ENCODE measurements at regions not wholly inside any gene's neighbourhood (a gene's known extent, or its start where the extent isn't known, plus 50 kb on each side); places are given as distances from the start of the nearest gene placed in this dataset.

DNA sequence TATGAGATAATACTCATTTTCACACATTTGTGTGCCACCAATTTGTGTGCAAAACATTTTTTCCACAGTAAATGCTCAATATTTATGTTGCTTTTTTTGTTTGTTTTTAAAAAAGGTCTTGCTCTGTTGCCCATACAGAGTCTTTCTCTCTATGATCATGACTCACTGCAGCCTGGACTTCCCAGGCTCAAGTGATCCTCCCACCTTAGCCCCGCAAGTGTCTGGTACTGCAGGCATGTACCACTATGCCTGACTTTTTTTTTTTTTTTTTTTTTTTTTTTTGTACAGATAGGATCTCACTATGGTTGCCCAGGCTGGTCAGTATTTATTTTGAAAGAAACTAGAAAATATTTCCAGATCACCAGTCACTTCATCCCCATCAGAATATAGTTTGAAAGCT lies 297.8 kb upstream of the GYPC start:
- Mint-ChIP-seq H3K36me3 (no peaks in the 10 kb centered on the region), H3K27ac (no peak overlapping the region), H3K4me1 (no peaks in the 10 kb centered on the region)

DNA sequence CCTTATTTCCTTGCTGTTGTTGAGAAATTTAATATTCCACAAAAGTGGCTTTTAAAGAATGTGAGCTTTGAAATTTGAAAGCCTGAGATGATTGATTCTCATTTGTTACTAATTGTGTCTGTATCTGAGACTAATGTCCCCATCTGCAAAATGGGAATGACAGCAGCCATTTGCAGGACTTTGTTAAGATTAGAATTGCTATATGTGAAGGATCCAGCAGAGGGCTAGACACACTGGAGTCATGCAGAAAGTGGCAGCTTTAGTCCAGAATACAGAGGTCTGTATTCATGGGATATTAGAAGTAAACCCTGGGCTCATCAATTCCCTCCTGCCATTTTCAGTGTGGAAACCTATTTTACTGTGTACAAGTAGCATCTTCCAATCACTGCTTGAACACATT lies 296.5 kb upstream of the GYPC start:
- Mint-ChIP-seq H3K36me3 (no peaks in the 10 kb centered on the region), H3K9me3 (no peaks in the 10 kb centered on the region), H3K4me1 (no peaks in the 10 kb centered on the region), H3K4me3 (no peak overlapping the region), H3K27me3 (peaks cover 0 to 4% of the 10 kb centered on the region in 2 donors), H3K27ac (no peak overlapping the region)
- ATAC-seq (replicated peaks) = no peak
- DNase-seq = no peak

More for the DNA sequence above, 297.8 kb upstream of the GYPC start:
- Mint-ChIP-seq H3K9me3 (no peaks in the 10 kb centered on the region), H3K4me3 (no peak overlapping the region), H3K27me3 (no peaks in the 10 kb centered on the region)
- ATAC-seq (replicated peaks) = no peak
- DNase-seq = no peak

DNA sequence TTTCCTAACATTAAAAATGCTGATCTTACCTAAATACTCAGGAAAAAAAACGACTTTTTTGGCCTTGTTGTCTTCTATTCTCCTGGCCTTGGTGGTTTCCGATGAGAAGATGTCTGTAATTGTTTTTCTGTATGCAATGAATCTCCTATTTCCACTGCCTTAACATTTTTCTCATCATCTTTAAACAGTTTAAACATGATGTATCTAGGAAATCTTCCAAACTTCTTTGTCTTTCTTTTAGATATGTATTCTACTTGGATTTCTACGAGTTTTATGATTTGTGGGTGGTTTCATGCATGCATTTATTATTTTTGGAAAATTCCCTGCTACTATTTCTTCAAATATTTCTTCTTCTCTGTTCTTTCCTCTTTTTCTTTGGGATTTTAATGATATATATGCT lies 288.6 kb upstream of the GYPC start:
- Mint-ChIP-seq H3K9me3 (no peaks in the 10 kb centered on the region), H3K4me3 (no peak overlapping the region), H3K36me3 (no peaks in the 10 kb centered on the region), H3K27ac (no peak overlapping the region), H3K27me3 (peaks cover 4 to 10% of the 10 kb centered on the region in 2 donors), H3K4me1 (no peaks in the 10 kb centered on the region)
- no peak for ATAC-seq (replicated peaks)
- DNase-seq = no peak

DNA sequence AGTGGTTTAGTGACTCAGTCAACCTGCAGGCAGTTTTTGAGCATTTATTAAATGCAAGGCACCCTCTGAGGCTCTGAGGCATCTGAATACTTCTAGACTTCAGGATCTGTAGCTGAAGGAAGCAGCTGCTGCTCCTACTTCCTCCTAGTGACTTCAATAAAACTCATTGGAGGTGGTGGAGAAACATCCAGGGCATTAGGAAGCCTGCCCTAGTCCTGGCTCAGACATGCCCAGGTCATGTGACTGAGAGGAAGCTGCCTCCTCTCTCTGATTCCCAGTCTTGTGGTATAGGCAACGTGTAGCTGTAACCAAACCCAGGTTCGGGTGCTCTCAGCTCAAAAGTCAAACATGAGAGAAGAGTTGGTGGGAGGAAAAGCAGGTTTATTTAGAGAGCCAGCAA lies 287.2 kb upstream of the GYPC start:
- Mint-ChIP-seq H3K27me3 (peaks cover 4 to 10% of the 10 kb centered on the region in 2 donors), H3K9me3 (no peaks in the 10 kb centered on the region), H3K4me1 (no peaks in the 10 kb centered on the region), H3K27ac (no peak overlapping the region), H3K4me3 (no peak overlapping the region), H3K36me3 (no peaks in the 10 kb centered on the region)
- ATAC-seq (replicated peaks) (no peak), DNase-seq (no peak)

- no peaks in the 10 kb centered on the region for H3K4me1 Mint-ChIP-seq
- no peaks in the 10 kb centered on the region for H3K36me3 Mint-ChIP-seq
- H3K27ac Mint-ChIP-seq = no peak overlapping the region
- peaks cover 0 to 10% of the 10 kb centered on the region in 2 donors for H3K27me3 Mint-ChIP-seq
- ATAC-seq (replicated peaks) (no peak), DNase-seq (no peak)
- no peak overlapping the region for H3K4me3 Mint-ChIP-seq
- H3K9me3 Mint-ChIP-seq = no peaks in the 10 kb centered on the region
These were observed 285.8 kb upstream of the GYPC start for GRCh38 chr2:126370201-126370600.

DNA sequence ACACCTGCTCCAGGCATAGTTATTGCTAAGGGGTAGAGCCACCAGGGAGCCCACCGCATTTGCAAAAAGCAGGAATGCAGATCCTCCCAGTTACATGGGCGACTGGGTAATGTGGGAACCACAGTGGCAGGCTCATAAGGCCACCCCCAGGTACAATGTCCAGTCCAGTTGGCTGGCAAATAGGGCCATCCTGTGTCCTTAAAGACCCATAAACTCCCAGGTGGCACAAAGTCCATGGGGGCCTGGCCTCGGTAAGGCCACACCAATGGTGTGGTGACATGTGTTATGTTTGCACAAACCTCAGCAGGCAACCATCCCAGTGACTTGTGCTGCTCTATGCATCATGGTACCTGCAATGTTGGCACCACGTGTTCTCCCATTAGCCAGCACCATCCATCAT lies 283.6 kb upstream of the GYPC start:
- H3K36me3 Mint-ChIP-seq = no peaks in the 10 kb centered on the region
- H3K27me3 Mint-ChIP-seq = peaks cover 0 to 9% of the 10 kb centered on the region in 2 donors
- H3K9me3 Mint-ChIP-seq = no peaks in the 10 kb centered on the region
- no peak overlapping the region for H3K4me3 Mint-ChIP-seq
- peak in 1 of 2 donors; percentile 4 for ATAC-seq (replicated peaks)
- no peaks in the 10 kb centered on the region for H3K4me1 Mint-ChIP-seq
- no peak overlapping the region for H3K27ac Mint-ChIP-seq
- DNase-seq = no peak

DNA sequence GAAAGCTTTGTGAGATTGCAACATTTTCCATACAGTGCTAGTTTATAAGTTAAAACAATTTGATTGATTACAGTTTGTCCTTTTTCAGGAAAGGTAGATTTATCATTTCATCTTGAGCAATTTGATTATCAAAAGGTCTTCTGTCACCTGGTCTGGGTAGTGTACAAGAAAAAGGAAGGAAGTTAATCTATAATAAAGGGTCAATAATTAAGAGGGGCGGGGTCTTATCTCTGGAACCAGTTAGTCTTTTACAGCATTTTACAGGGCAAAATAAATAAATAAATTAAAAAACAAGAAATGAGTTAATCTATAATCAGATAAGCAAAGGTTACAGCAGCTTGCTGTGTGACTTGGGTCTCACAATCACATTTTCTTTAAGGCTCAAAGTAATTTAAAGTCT lies 277.8 kb upstream of the GYPC start:
- H3K9me3 Mint-ChIP-seq = no peaks in the 10 kb centered on the region
- H3K36me3 Mint-ChIP-seq = no peaks in the 10 kb centered on the region
- DNase-seq (no peak), ATAC-seq (replicated peaks) (no peak)
- no peaks in the 10 kb centered on the region for H3K4me1 Mint-ChIP-seq
- no peak overlapping the region for H3K27ac Mint-ChIP-seq
- no peaks in the 10 kb centered on the region for H3K27me3 Mint-ChIP-seq
- no peak overlapping the region for H3K4me3 Mint-ChIP-seq

GRCh38 chr2:126381091-126381490 lies 274.9 kb upstream of the GYPC start:
- H3K4me3 Mint-ChIP-seq = no peak overlapping the region
- H3K4me1 Mint-ChIP-seq = no peaks in the 10 kb centered on the region
- H3K27me3 Mint-ChIP-seq = no peaks in the 10 kb centered on the region
- peaks cover under 1 to 3% of the 10 kb centered on the region in 2 donors for H3K9me3 Mint-ChIP-seq
- no peak overlapping the region for H3K27ac Mint-ChIP-seq
- no peak for DNase-seq
- no peak for ATAC-seq (replicated peaks)
- H3K36me3 Mint-ChIP-seq = no peaks in the 10 kb centered on the region

- no peaks in the 10 kb centered on the region for H3K27me3 Mint-ChIP-seq
- ATAC-seq (replicated peaks) (no peak), DNase-seq (no peak)
- H3K27ac Mint-ChIP-seq = no peak overlapping the region
- no peaks in the 10 kb centered on the region for H3K4me1 Mint-ChIP-seq
- H3K36me3 Mint-ChIP-seq = no peaks in the 10 kb centered on the region
- peaks cover 14 to 15% of the 10 kb centered on the region in 2 donors for H3K9me3 Mint-ChIP-seq
- H3K4me3 Mint-ChIP-seq = no peak overlapping the region
These were observed 273.0 kb upstream of the GYPC start for GRCh38 chr2:126382998-126383397.

DNA sequence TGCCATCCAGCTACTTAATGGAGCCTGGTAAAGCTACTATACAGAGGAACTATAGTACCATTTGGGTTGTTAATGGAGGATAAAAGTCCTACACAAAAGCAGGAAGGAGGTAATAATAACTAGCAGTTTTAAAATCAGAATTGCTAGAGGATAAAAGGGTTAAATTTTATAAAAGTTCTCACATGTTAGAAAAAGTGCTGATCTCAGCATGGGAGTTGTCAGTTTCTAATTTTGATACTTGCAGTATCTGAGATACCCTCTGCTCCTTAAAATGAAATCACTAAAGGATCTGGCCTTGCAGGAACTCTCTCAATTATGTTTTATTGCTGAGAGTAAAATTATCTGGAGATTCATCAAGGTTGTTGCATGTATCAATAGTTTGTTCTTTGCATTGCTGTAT lies 272.2 kb upstream of the GYPC start:
- H3K4me1 Mint-ChIP-seq = no peaks in the 10 kb centered on the region
- H3K36me3 Mint-ChIP-seq = no peaks in the 10 kb centered on the region
- DNase-seq = no peak
- H3K27ac Mint-ChIP-seq = no peak overlapping the region
- H3K4me3 Mint-ChIP-seq = no peak overlapping the region
- peaks cover 14 to 15% of the 10 kb centered on the region in 2 donors for H3K9me3 Mint-ChIP-seq
- no peak for ATAC-seq (replicated peaks)
- no peaks in the 10 kb centered on the region for H3K27me3 Mint-ChIP-seq

- Mint-ChIP-seq H3K36me3 (no peaks in the 10 kb centered on the region), H3K9me3 (peaks cover 14 to 15% of the 10 kb centered on the region in 2 donors)
- no peak for DNase-seq
These were observed 270.5 kb upstream of the GYPC start for GRCh38 chr2:126385441-126385840.

GRCh38 chr2:126385983-126386382 lies 270.0 kb upstream of the GYPC start:
- Mint-ChIP-seq H3K4me1 (no peaks in the 10 kb centered on the region), H3K9me3 (peaks cover 14 to 15% of the 10 kb centered on the region in 2 donors), H3K4me3 (no peak overlapping the region), H3K27ac (no peak overlapping the region), H3K36me3 (no peaks in the 10 kb centered on the region), H3K27me3 (no peaks in the 10 kb centered on the region)
- DNase-seq = no peak
- ATAC-seq (replicated peaks) = no peak

More at GRCh38 chr2:126385441-126385840, 270.5 kb upstream of the GYPC start:
- Mint-ChIP-seq H3K4me3 (no peak overlapping the region), H3K27me3 (no peaks in the 10 kb centered on the region), H3K27ac (no peak overlapping the region), H3K4me1 (no peaks in the 10 kb centered on the region)
- no peak for ATAC-seq (replicated peaks)

GRCh38 chr2:126389446-126389845 lies 266.5 kb upstream of the GYPC start:
- DNase-seq (no peak), ATAC-seq (replicated peaks) (no peak)

DNA sequence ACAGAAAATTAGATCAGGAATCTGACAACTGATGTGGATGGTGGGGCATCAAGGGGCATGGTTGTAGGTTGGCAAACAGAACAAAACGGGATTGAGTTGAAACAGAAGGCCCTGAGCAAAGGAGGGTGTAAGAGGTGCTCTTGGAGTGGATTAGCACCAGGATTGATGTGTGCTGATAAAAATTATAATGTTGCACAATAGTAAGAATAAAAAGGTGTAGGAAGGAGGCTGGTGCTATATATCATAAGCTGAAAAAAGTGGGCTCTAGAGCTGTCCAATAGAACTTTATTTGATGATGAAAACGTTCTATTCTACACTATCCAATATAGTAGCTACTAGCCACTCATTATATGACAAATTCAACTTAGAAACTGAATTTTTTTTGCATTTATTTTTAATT lies 263.1 kb upstream of the GYPC start:
- no peak overlapping the region for H3K4me3 Mint-ChIP-seq
- H3K27ac Mint-ChIP-seq = no peak overlapping the region
- peaks cover 0 to 22% of the 10 kb centered on the region in 2 donors for H3K27me3 Mint-ChIP-seq
- no peaks in the 10 kb centered on the region for H3K4me1 Mint-ChIP-seq
- DNase-seq = no peak
- no peaks in the 10 kb centered on the region for H3K36me3 Mint-ChIP-seq
- H3K9me3 Mint-ChIP-seq = peaks cover 0 to 1% of the 10 kb centered on the region in 2 donors
- no peak for ATAC-seq (replicated peaks)

More at GRCh38 chr2:126389446-126389845, 266.5 kb upstream of the GYPC start:
- Mint-ChIP-seq H3K36me3 (no peaks in the 10 kb centered on the region), H3K9me3 (peaks cover 14 to 15% of the 10 kb centered on the region in 2 donors), H3K4me3 (no peak overlapping the region), H3K27me3 (no peaks in the 10 kb centered on the region), H3K27ac (no peak overlapping the region), H3K4me1 (no peaks in the 10 kb centered on the region)

DNA sequence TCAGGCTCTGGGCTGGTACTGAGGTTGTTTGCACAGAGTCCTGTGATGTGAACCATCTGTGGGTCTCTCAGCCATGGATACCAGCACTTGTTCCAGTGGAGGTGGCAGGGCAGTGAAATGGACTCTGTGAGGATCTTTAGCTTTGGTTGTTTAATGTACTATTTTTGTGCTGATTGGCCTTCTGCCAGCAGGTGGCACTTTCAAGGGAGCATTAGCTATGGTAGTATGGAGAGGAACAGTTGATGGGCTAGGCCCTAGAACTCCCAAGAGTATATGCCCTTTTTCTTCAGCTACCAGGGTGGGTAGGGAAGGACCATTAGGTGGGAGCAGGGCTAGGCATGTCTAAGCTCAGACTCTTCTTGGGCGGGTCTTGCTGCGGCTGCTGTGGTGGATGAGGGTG lies 257.0 kb upstream of the GYPC start:
- peaks cover 0 to 2% of the 10 kb centered on the region in 2 donors for H3K4me1 Mint-ChIP-seq
- peaks cover 17 to 32% of the 10 kb centered on the region in 2 donors for H3K27me3 Mint-ChIP-seq
- ATAC-seq (replicated peaks) (peak; percentile 33 to 52), DNase-seq (no peak)
- H3K4me3 Mint-ChIP-seq = no peak overlapping the region
- peaks cover 0 to 1% of the 10 kb centered on the region in 2 donors for H3K9me3 Mint-ChIP-seq
- H3K27ac Mint-ChIP-seq = no peak overlapping the region
- H3K36me3 Mint-ChIP-seq = no peaks in the 10 kb centered on the region

- no peak overlapping the region for H3K4me3 Mint-ChIP-seq
- peak overlapping the region; percentile 38 for H3K27ac Mint-ChIP-seq
- H3K27me3 Mint-ChIP-seq = peaks cover 9 to 17% of the 10 kb centered on the region in 2 donors
- ATAC-seq (replicated peaks) (no peak), DNase-seq (no peak)
- H3K9me3 Mint-ChIP-seq = no peaks in the 10 kb centered on the region
- H3K36me3 Mint-ChIP-seq = no peaks in the 10 kb centered on the region
- peaks cover 0 to 2% of the 10 kb centered on the region in 2 donors for H3K4me1 Mint-ChIP-seq
These were observed 252.8 kb upstream of the GYPC start for GRCh38 chr2:126403039-126403628.
